Tibial nerve (tissue), 4 donors: ENCODE measurements at regions not wholly inside any gene's neighbourhood (a gene's known extent, or its start where the extent isn't known, plus 50 kb on each side); places are given as distances from the start of the nearest gene placed in this dataset.
A peak's percentile ranks its signal among the peaks of the same experiment; 100 is the strongest.

Experiments
- DNase-seq, 2 donors: peaks; one replicate each; pipeline ENCODE4 v3.0.0-alpha.2; 2019; ENCODE audit warnings: low spot score in 2 of 2
- H3K27ac ChIP-seq, 4 donors: fragments of 200-600 bp; sonication (generic) in 3 of 4; one replicate each; pipeline ENCODE4 v1.5.1; 2017 to 2019; ENCODE audit warnings: mild to moderate bottlenecking in 1 of 4
- H3K27me3 ChIP-seq, 2 donors: fragments of 200-600 bp; sonication (generic) in 1 of 2; one replicate each; pipeline versions ENCODE4 v1.5.1 to v1.6.0; 2017 to 2019
- H3K36me3 ChIP-seq, 3 donors: fragments of 200-600 bp; sonication (generic); one replicate each; pipeline ENCODE4 v1.5.1; 2018 to 2019
- H3K4me1 ChIP-seq, 4 donors: fragments of 200-600 bp; sonication (generic) in 3 of 4; one replicate each; pipeline ENCODE4 v1.5.1; 2017 to 2019
- H3K4me3 ChIP-seq, 4 donors: fragments of 200-600 bp; sonication (generic) in 3 of 4; one replicate each; pipeline ENCODE4 v1.5.1; 2017 to 2019; ENCODE audit warnings: mild to moderate bottlenecking in 1 of 4, moderate library complexity in 1 of 4
- H3K9me3 ChIP-seq, 4 donors: fragments of 200-600 bp; sonication (generic) in 3 of 4; one replicate each; pipeline ENCODE4 v1.5.1; 2017 to 2019
- EP300 ChIP-seq, 2 donors: sonication (generic); formaldehyde crosslinking; IDR thresholded peaks; one replicate each; pipeline ENCODE4 v1.6.1; 2017; ENCODE audit warnings: antibody characterized with exemption in 2 of 2, mild to moderate bottlenecking in 1 of 2
- POLR2A ChIP-seq, 2 donors: fragments of 450-650 bp; IDR thresholded peaks; one replicate each; pipeline ENCODE4 v1.6.1; 2017; ENCODE audit warnings: antibody characterized with exemption in 2 of 2, mild to moderate bottlenecking in 2 of 2, moderate library complexity in 2 of 2
- WGBS, 2 donors: methylation state at CpG; one replicate each; pipeline ENCODE4 v1.1.5; 2018; 5-methylcytosine and 5-hydroxymethylcytosine counted together
- TF ChIP-seq, protein P1 (sequence below), 5 experiments: fragments of 200-600 bp in 3 of 5; fragments of 450-650 bp in 2 of 5; sonication (generic) in 3 of 5; IDR thresholded peaks; one replicate each; pipeline ENCODE4 v1.5.1; 2016 to 2019; ENCODE audit warnings: antibody characterized with exemption in 5 of 5, mild to moderate bottlenecking in 3 of 5, moderate library complexity in 2 of 5

DNA sequence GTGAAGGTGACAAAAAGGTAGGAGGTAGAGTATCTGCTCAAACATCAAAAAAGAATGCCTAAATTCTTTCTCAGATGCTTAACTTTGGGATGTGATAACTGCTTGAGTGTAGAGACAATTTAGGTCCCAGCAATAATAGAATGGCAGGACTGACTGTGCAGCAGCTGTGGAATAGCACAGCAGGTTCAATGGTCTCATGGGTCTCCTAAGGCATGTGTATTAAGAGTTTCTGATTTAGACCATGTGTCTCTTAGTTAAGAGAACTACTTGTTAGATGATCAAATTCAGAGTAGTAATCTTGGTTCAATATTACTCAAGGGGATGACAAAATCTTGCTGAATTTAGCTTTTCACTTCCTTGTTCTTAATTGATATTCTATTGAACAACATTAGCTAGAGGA, 72.0 kb downstream of the ALX1 start:
- TF ChIP-seq, protein P1, sequence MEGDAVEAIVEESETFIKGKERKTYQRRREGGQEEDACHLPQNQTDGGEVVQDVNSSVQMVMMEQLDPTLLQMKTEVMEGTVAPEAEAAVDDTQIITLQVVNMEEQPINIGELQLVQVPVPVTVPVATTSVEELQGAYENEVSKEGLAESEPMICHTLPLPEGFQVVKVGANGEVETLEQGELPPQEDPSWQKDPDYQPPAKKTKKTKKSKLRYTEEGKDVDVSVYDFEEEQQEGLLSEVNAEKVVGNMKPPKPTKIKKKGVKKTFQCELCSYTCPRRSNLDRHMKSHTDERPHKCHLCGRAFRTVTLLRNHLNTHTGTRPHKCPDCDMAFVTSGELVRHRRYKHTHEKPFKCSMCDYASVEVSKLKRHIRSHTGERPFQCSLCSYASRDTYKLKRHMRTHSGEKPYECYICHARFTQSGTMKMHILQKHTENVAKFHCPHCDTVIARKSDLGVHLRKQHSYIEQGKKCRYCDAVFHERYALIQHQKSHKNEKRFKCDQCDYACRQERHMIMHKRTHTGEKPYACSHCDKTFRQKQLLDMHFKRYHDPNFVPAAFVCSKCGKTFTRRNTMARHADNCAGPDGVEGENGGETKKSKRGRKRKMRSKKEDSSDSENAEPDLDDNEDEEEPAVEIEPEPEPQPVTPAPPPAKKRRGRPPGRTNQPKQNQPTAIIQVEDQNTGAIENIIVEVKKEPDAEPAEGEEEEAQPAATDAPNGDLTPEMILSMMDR (IDR thresholded peaks at IDR 0.05), result no peak
- TF ChIP-seq EP300 (IDR thresholded peaks at IDR 0.05), result no peak
- no peak for TF ChIP-seq POLR2A (IDR thresholded peaks at IDR 0.05)
- Histone ChIP-seq H3K36me3 (no peaks in the 10 kb centered on the region), H3K4me3 (no peak overlapping the region), H3K27ac (no peak overlapping the region), H3K4me1 (no peaks in the 10 kb centered on the region), H3K27me3 (no peaks in the 10 kb centered on the region), H3K9me3 (no peaks in the 10 kb centered on the region)
- DNase-seq, result no peak

DNA sequence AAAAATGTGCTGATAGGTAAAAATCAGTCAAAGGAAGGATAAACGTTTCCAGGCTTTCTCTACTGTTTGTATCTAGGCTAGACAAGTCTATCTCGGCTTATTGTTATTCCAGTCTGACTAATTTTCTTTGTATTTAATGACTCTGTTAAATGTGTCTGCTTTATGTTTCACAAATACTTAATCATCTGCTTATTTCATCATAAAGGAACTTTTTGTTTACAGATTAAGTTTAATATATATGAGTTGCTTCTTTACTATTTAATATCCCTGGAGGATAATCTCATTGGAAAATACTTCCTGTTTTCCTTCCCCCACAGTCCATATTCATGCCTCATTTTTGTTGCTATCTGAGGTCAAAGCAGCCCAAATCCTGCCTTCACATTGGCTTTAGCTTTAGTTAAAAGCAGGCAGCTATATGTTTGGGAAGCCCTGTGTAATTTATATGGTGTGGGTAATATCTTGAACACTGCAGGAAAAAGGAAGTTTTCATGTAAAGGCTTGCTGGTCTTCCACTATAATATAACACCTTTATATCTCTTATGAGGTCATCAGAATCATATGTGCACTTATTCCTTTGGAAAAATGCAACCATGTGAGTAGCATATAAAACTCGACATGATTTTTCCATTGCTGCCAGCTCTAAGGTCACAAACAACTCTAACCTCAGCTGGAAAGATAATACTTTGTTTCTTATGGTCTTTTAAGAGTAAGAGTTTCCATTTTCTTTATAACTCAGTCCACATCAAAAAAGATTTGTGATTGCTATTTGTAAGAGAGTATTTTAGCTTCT, 76.8 kb downstream of the ALX1 start:
- no peak overlapping the region for H3K4me3 ChIP-seq
- no peak for TF ChIP-seq EP300 (IDR thresholded peaks at IDR 0.05)
- TF ChIP-seq, protein P1 (IDR thresholded peaks at IDR 0.05), result no peak
- no peak for TF ChIP-seq POLR2A (IDR thresholded peaks at IDR 0.05)
- no peaks in the 10 kb centered on the region for H3K27me3 ChIP-seq
- no peak overlapping the region for H3K27ac ChIP-seq
- H3K36me3 ChIP-seq, result no peaks in the 10 kb centered on the region
- H3K4me1 ChIP-seq, result no peaks in the 10 kb centered on the region
- no peak for DNase-seq
- 33 to 38% methylated on average over 3 of the region's 3 CpGs for WGBS, 2 donors
- H3K9me3 ChIP-seq, result no peaks in the 10 kb centered on the region

DNA sequence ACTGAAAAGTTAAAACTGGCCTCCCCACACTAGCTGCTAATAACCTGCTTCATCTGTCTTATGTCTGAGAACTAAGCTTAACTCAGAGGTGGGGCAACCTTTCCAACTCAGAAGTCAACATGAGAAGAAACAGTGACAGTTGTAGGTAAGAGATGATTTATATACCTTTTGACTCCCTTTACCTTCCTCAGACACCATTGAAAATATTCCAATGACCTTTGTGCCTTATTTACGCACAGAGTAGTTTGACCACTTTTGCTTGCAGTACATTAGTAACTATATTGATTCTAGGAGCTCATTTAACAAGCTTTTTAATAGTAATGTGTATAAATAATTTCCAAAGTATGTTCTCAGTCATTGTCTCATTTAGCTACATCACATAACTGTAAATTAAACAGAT, 77.6 kb downstream of the ALX1 start:
- Histone ChIP-seq H3K9me3 (no peaks in the 10 kb centered on the region), H3K27me3 (no peaks in the 10 kb centered on the region), H3K36me3 (no peaks in the 10 kb centered on the region), H3K27ac (no peak overlapping the region), H3K4me3 (no peak overlapping the region), H3K4me1 (no peaks in the 10 kb centered on the region)
- DNase-seq, result no peak
- 96 to 97% methylated on average over 1 of the region's 1 CpG for WGBS, 2 donors
- TF ChIP-seq, protein P1 (IDR thresholded peaks at IDR 0.05), result no peak
- TF ChIP-seq POLR2A (IDR thresholded peaks at IDR 0.05), result no peak
- no peak for TF ChIP-seq EP300 (IDR thresholded peaks at IDR 0.05)

DNA sequence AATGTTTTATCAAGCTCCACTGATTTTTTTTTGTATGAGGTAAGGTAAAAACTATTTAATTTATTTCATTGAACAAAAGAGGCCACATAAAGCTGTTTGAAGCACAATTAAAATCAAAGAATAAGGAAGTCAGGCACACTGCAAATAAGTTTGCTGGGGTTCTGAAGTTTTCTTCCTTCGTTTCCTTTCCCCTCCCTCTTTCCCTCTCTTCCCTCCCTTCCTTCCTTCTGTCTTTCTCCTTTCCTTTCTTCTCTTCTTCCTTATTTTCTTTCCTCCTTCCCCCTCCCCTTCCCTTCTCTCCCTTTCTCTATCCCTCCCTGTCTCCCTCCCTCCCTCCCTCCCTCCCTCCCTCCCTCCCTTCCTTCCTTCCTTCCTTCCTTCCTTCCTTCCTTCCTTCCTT, 78.7 kb downstream of the ALX1 start:
- Histone ChIP-seq H3K4me1 (no peaks in the 10 kb centered on the region), H3K9me3 (no peaks in the 10 kb centered on the region), H3K27ac (no peak overlapping the region), H3K4me3 (no peak overlapping the region), H3K27me3 (no peaks in the 10 kb centered on the region), H3K36me3 (no peaks in the 10 kb centered on the region)
- TF ChIP-seq, protein P1 (IDR thresholded peaks at IDR 0.05), result no peak
- no peak for TF ChIP-seq EP300 (IDR thresholded peaks at IDR 0.05)
- TF ChIP-seq POLR2A (IDR thresholded peaks at IDR 0.05), result no peak
- 27 to 42% methylated on average over 1 of the region's 1 CpG for WGBS, 2 donors
- no peak for DNase-seq

DNA sequence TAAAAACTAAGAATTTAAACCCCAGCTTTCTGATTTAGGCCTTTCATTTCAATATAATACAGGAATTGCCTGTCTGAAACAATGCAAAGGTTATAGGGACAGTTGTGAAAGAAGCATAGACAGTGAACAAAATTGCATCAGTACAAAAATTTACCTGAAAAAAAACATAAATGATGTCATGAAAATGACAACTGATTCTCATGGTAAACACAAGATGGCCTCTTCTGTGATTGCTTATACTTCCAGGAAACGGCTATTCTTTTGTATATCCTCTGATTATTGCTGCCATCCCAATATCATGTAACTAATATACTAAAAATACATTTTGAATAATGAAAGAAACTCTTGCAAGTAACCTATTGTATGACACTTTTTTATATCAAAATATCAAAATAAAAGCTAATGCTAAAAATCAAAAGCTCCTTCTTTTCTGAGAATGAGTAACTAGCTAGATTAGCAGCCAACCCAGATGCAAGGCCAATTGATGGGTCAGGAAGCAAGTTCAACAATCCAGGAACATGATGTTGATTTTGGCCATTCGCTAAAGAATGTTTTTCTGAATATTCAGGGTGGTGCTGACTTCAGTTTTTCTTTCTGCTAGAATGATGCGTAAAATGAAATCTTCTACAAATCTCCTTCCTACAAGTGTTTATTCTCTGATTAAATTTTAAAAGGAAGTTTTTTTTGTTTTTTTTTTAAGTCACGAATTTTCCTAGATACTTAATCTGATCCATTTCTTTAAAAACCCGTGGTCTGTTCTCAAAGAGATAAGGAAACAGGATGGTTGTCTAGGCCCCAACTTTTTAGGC, 83.6 kb downstream of the ALX1 start:
- Histone ChIP-seq H3K27ac (peak overlapping the region in 2 of 4 donors; percentile 15 to 17), H3K27me3 (no peaks in the 10 kb centered on the region), H3K9me3 (no peaks in the 10 kb centered on the region), H3K4me3 (no peak overlapping the region), H3K36me3 (no peaks in the 10 kb centered on the region), H3K4me1 (peaks cover 0 to 6% (median 0%) of the 10 kb centered on the region in 4 donors)
- TF ChIP-seq, protein P1 (IDR thresholded peaks at IDR 0.05), result no peak
- TF ChIP-seq EP300 (IDR thresholded peaks at IDR 0.05), result peak in 1 of 2 donors; percentile 65
- TF ChIP-seq POLR2A (IDR thresholded peaks at IDR 0.05), result no peak
- 44 to 49% methylated on average over 5 of the region's 5 CpGs for WGBS, 2 donors
- DNase-seq, result peak in 1 of 2 donors; percentile 60
